Mesendoderm (in vitro differentiated cells): ENCODE measurements at regions not wholly inside any gene's neighbourhood (a gene's known extent, or its start where the extent isn't known, plus 50 kb on each side); places are given as distances from the start of the nearest gene placed in this dataset.

Experiments
- DNase-seq: peaks from one replicate; pipeline ENCODE4 v3.0.0; 2013
- H2AK5ac ChIP-seq: 2 replicates; pipeline ENCODE4 v1.6.1; 2013; ENCODE audit warnings: low read length, inconsistent platforms
- H2BK120ac ChIP-seq: 2 replicates; pipeline ENCODE4 v1.6.1; 2013; ENCODE audit warnings: low read depth, mild to moderate bottlenecking, low read length, moderate library complexity, mixed read lengths
- H2BK15ac ChIP-seq: replicated peaks from 2 replicates; pipeline ENCODE4 v1.6.1; 2013; ENCODE audit warnings: low read depth, mild to moderate bottlenecking, moderate library complexity
- H2BK5ac ChIP-seq: 2 replicates; pipeline ENCODE4 v1.6.1; 2013; ENCODE audit warnings: low read length, inconsistent platforms
- H3K18ac ChIP-seq: 2 replicates; pipeline ENCODE4 v1.6.1; 2013; ENCODE audit warnings: mild to moderate bottlenecking, low read length, mixed read lengths
- H3K23ac ChIP-seq: one replicate; pipeline ENCODE4 v1.6.1; 2013; ENCODE audit warnings: low read length
- H3K27ac ChIP-seq: 2 replicates; pipeline ENCODE4 v1.5.1; 2013; ENCODE audit warnings: low read depth, mild to moderate bottlenecking, inconsistent platforms, low read length, moderate library complexity
- H3K27me3 ChIP-seq: 2 replicates; pipeline ENCODE4 v1.6.1; 2013; ENCODE audit warnings: low read length, control low read depth, mild to moderate bottlenecking, inconsistent platforms; ENCODE audit not compliant: insufficient read depth, poor library complexity
- H3K36me3 ChIP-seq: 2 replicates; pipeline ENCODE4 v1.6.1; 2013; ENCODE audit warnings: low read length, inconsistent platforms; ENCODE audit not compliant: control insufficient read depth, insufficient read depth
- H3K4ac ChIP-seq: one replicate; pipeline ENCODE4 v1.6.1; 2013; ENCODE audit warnings: low read depth, mild to moderate bottlenecking, low read length, moderate library complexity
- H3K4me1 ChIP-seq: 2 replicates; pipeline ENCODE4 v1.6.1; 2013; ENCODE audit warnings: low read depth, low read length, inconsistent platforms; ENCODE audit not compliant: control insufficient read depth
- H3K4me2 ChIP-seq: 2 replicates; pipeline ENCODE4 v1.6.1; 2013; ENCODE audit warnings: low read length
- H3K4me3 ChIP-seq: 2 replicates; pipeline ENCODE4 v1.5.1; 2013; ENCODE audit warnings: mild to moderate bottlenecking, low read length
- H3K56ac ChIP-seq: one replicate; pipeline ENCODE4 v1.6.1; 2013; ENCODE audit warnings: low read length
- H3K79me1 ChIP-seq: 2 replicates; pipeline ENCODE4 v1.6.1; 2013; ENCODE audit warnings: low read length, inconsistent platforms
- H3K79me2 ChIP-seq: 2 replicates; pipeline ENCODE4 v1.6.1; 2013; ENCODE audit warnings: mild to moderate bottlenecking, low read length; ENCODE audit not compliant: control insufficient read depth, insufficient read depth
- H3K9ac ChIP-seq: 2 replicates; pipeline ENCODE4 v1.6.1; 2013; ENCODE audit warnings: low read length, inconsistent platforms
- H4K5ac ChIP-seq: one replicate; pipeline ENCODE4 v1.6.1; 2013; ENCODE audit warnings: low read length
- H4K8ac ChIP-seq: one replicate; pipeline ENCODE4 v1.6.1; 2013; ENCODE audit warnings: low read depth, mild to moderate bottlenecking, control low read depth, low read length, moderate library complexity
- WGBS: extraction: QIAGEN DNeasy Blood & Tissue Kit; methylation state at CpG from one replicate; pipeline ENCODE4 v1.1.7; 2013; ENCODE audit warnings: low lambda C conversion rate, missing lambda C conversion rate; ENCODE audit not compliant: insufficient coverage; ENCODE audit errors: extremely low coverage; 5-methylcytosine and 5-hydroxymethylcytosine counted together

DNA sequence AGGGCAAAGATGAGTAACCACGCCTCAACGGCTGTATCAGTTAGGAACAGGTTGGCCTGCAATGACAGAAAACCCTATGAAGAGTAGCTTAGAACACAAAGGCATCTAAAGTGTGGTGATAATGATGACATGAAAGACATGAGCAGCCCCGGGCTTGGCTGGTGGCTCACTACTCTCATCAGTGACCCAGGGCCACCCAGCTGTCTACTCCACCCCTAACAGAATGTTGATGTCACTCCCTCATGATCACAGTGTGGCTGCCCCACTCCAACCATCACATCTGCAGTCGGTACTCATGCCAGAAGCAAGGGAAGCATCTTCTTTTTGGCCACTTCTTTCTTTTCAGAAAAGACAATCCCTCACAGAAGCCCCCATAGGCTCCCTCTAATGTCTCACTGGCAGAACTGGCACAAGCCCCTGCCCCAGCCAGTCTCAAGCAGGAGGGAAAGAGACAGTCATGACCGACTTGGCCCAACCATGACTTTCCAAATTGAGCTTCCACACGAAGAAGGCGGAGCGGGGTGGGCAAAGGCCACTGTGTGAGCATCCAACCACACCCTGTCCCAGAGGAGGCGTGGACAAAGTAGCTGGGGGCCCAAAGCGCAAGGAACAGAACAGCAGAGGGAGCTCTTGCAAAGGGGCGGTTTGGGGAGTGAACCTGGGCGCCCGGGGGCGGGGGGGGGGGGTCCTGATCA lies 72.0 kb upstream of the IQSEC1 start:
- Histone ChIP-seq H3K27ac (no peak overlapping the region), H4K5ac (no peak overlapping the region), H3K56ac (no peak overlapping the region), H3K36me3 (no peaks in the 10 kb centered on the region), H2BK5ac (no peak overlapping the region), H3K18ac (no peak overlapping the region), H3K4ac (no peak overlapping the region), H4K8ac (no peak overlapping the region), H3K9ac (no peak overlapping the region), H3K4me2 (no peak overlapping the region), H2BK15ac (no peak overlapping the region), H3K27me3 (no peaks in the 10 kb centered on the region), H3K79me2 (no peaks in the 10 kb centered on the region), H3K79me1 (no peaks in the 10 kb centered on the region), H2AK5ac (no peak overlapping the region), H3K4me3 (no peak overlapping the region), H2BK120ac (no peak overlapping the region), H3K23ac (no peak overlapping the region), H3K4me1 (no peaks in the 10 kb centered on the region)
- WGBS: no CpG with 5 or more reads among the region's 14 CpGs
- DNase-seq: no peak

- no peak overlapping the region for H3K27ac ChIP-seq
- H2AK5ac ChIP-seq: no peak overlapping the region
- no peak overlapping the region for H4K5ac ChIP-seq
- no peak overlapping the region for H3K23ac ChIP-seq
- no peak overlapping the region for H3K56ac ChIP-seq
- no peaks in the 10 kb centered on the region for H3K4me1 ChIP-seq
- H3K18ac ChIP-seq: no peak overlapping the region
- no peak overlapping the region for H3K9ac ChIP-seq
- no peak overlapping the region for H4K8ac ChIP-seq
- H3K79me1 ChIP-seq: no peaks in the 10 kb centered on the region
- no peak overlapping the region for H2BK120ac ChIP-seq
- no peak overlapping the region for H2BK5ac ChIP-seq
- WGBS: no CpG with 5 or more reads among the region's 25 CpGs
- H3K79me2 ChIP-seq: no peaks in the 10 kb centered on the region
- no peak overlapping the region for H3K4ac ChIP-seq
- no peak overlapping the region for H3K4me2 ChIP-seq
- no peaks in the 10 kb centered on the region for H3K36me3 ChIP-seq
- no peaks in the 10 kb centered on the region for H3K27me3 ChIP-seq
- H2BK15ac ChIP-seq: no peak overlapping the region
- H3K4me3 ChIP-seq: no peak overlapping the region
- no peak for DNase-seq
Observed at GRCh38 chr3:13144163-13145023, 71.2 kb upstream of the IQSEC1 start.

- DNase-seq: no peak
- Histone ChIP-seq H3K79me1 (no peaks in the 10 kb centered on the region), H3K56ac (no peak overlapping the region), H3K4me2 (no peak overlapping the region), H3K27ac (no peak overlapping the region), H3K23ac (no peak overlapping the region), H3K18ac (no peak overlapping the region), H3K4me3 (no peak overlapping the region), H2AK5ac (no peak overlapping the region), H2BK120ac (no peak overlapping the region), H3K79me2 (no peaks in the 10 kb centered on the region), H3K4ac (no peak overlapping the region), H3K36me3 (no peaks in the 10 kb centered on the region), H4K5ac (no peak overlapping the region), H4K8ac (no peak overlapping the region), H2BK5ac (no peak overlapping the region), H3K9ac (no peak overlapping the region), H3K27me3 (no peaks in the 10 kb centered on the region), H3K4me1 (no peaks in the 10 kb centered on the region), H2BK15ac (no peak overlapping the region)
- WGBS: no CpG with 5 or more reads among the region's 7 CpGs
Observed at GRCh38 chr3:13143381-13144004, 70.3 kb upstream of the IQSEC1 start.

DNA sequence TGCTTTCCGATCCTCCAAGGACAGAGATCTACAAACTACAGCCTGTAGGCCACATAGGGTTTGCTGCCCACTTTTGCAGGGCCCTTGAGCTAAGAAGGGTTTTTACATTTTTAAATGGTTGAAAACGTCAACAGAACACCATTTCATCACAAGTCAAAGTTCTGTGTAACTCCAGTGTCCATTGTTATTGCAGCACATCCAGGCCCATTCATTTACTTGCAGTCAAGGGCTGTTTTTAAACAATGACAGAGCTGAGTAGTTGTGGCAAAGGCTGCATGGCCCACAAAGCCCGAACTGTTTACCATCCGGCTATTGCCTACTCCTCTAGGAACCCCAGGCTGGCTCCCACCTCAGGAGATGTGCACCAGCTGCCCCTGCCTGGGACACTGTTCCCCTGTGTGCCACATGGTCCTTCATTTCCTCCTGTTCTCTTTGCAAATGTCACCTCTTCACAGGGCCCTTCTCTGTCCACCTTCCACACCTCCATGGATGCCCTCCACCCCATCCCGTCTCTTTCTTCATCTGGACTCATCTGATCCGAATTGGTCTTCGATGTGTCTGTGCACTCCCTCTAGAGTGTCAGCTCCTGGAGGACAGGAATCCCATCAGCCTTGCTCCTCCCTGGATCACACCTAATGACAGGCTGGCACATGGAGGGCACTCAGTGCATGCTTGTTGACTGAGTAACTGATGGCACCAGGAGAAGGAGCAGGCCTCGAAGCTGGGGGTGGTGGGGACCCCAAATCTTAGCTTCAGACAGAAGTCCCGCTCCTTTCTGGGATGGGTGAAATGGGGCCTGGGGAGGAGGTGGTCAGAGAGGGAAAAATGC lies 69.5 kb upstream of the IQSEC1 start:
- DNase-seq: no peak

GRCh38 chr3:13141991-13142412 lies 68.8 kb upstream of the IQSEC1 start:
- H3K23ac ChIP-seq: no peak overlapping the region

More for the DNA sequence above, 69.5 kb upstream of the IQSEC1 start:
- Histone ChIP-seq H3K4me3 (no peak overlapping the region), H2BK15ac (no peak overlapping the region), H3K79me2 (no peaks in the 10 kb centered on the region), H3K27me3 (no peaks in the 10 kb centered on the region), H3K56ac (no peak overlapping the region), H4K8ac (no peak overlapping the region), H3K27ac (no peak overlapping the region), H3K4ac (no peak overlapping the region), H2BK120ac (no peak overlapping the region), H3K4me2 (no peak overlapping the region), H4K5ac (no peak overlapping the region), H2BK5ac (no peak overlapping the region), H3K36me3 (no peaks in the 10 kb centered on the region), H3K18ac (no peak overlapping the region), H3K9ac (no peak overlapping the region), H3K79me1 (no peaks in the 10 kb centered on the region), H3K4me1 (no peaks in the 10 kb centered on the region), H3K23ac (no peak overlapping the region), H2AK5ac (no peak overlapping the region)
- no CpG with 5 or more reads among the region's 9 CpGs for WGBS

More at GRCh38 chr3:13141991-13142412, 68.8 kb upstream of the IQSEC1 start:
- Histone ChIP-seq H2BK120ac (no peak overlapping the region), H2BK5ac (no peak overlapping the region), H3K79me2 (no peaks in the 10 kb centered on the region), H3K4ac (no peak overlapping the region), H4K8ac (no peak overlapping the region), H3K4me3 (no peak overlapping the region), H4K5ac (no peak overlapping the region), H2AK5ac (no peak overlapping the region), H3K27me3 (no peaks in the 10 kb centered on the region), H3K79me1 (no peaks in the 10 kb centered on the region), H3K27ac (no peak overlapping the region), H3K18ac (no peak overlapping the region), H3K36me3 (no peaks in the 10 kb centered on the region), H3K9ac (no peak overlapping the region), H2BK15ac (no peak overlapping the region), H3K4me2 (no peak overlapping the region), H3K56ac (no peak overlapping the region), H3K4me1 (no peaks in the 10 kb centered on the region)
- no CpG with 5 or more reads among the region's 8 CpGs for WGBS
- peak; percentile 82 for DNase-seq
